ENCODE measurements at regions not wholly inside any gene's neighbourhood (a gene's known extent, or its start where the extent isn't known, plus 50 kb on each side); places are given as distances from the start of the nearest gene placed in this dataset.

DNA sequence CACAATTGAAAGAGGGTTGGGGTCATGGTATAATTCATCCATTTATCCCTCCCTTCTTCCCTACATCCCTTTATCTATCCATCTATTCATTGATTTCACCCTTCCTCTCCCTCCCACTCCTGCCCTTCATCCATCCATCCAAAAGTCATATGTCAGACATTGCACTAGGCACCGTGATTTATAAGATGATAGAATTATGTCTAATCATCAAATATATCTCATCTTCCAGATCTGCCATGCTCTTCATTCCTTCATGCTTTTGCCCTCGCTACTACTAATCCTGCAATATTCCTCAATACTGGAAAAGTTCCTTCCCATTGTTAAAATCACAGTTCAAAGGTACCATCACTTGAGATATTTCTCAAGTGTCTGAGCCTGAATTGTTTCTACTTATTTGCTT is 335.2 kb upstream of the CDH11 start:
- no peak for DNase-seq (ENCODE audit: low read depth)
- H3K4me3 ChIP-seq (ENCODE audit: low read depth, low read length) = no peak overlapping the region

DNA sequence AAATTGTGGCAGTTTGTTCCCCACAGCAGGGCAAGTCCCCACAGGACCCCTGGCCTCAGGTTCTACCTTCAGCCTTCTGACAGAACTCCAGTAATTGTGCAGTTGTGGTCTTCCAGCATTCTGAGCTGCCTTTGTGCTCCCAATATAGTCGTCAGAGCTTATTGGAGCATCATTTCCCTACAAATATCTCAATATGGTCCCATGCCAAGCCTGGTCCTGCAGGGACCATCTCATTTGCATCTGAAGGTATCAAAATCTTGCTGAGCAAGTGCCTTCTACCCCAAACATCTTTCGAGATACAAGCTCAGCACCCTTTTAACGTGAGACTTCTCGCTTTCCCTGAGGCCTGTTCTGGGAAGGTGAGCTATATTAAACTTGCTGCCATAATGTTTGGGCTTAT is 333.9 kb upstream of the CDH11 start:
- no peak for DNase-seq (ENCODE audit: low read depth)
- in situ Hi-C loops (cut with HindIII; ENCODE audit: low sequenced_read_pairs) = no loop called here
- TF ChIP-seq, protein P1, sequence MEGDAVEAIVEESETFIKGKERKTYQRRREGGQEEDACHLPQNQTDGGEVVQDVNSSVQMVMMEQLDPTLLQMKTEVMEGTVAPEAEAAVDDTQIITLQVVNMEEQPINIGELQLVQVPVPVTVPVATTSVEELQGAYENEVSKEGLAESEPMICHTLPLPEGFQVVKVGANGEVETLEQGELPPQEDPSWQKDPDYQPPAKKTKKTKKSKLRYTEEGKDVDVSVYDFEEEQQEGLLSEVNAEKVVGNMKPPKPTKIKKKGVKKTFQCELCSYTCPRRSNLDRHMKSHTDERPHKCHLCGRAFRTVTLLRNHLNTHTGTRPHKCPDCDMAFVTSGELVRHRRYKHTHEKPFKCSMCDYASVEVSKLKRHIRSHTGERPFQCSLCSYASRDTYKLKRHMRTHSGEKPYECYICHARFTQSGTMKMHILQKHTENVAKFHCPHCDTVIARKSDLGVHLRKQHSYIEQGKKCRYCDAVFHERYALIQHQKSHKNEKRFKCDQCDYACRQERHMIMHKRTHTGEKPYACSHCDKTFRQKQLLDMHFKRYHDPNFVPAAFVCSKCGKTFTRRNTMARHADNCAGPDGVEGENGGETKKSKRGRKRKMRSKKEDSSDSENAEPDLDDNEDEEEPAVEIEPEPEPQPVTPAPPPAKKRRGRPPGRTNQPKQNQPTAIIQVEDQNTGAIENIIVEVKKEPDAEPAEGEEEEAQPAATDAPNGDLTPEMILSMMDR (IDR thresholded peaks at IDR 0.05; ENCODE audit: low read depth, low read length, missing control alignments) = no peak
- no peak overlapping the region for H3K4me3 ChIP-seq (ENCODE audit: low read depth, low read length)

More for the DNA sequence above, 335.2 kb upstream of the CDH11 start:
- TF ChIP-seq, protein P1 (IDR thresholded peaks at IDR 0.05; ENCODE audit: low read depth, low read length, missing control alignments) = no peak
- in situ Hi-C loops (cut with HindIII; ENCODE audit: low sequenced_read_pairs) = no loop called here

DNA sequence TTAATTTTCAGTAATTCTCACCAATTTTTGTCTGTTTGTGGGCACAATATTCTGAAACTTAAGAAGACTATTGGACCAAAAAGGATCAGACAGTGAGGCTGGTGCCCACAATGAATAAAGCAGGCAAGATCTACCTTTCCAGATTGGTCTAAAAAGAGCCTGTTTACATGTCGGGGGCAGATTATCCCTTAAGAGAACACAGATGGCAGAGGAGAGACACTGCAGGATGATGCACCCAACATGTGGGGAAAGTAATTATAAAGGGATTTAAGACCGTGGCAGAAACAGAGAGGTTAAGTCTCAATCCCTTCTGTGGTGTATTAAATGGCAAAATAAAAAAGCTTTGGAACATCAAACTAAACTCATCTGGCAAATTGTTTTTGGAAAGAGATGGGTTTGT is 331.8 kb upstream of the CDH11 start:
- H3K4me3 ChIP-seq (ENCODE audit: low read depth, low read length) = no peak overlapping the region
- no peak for DNase-seq (ENCODE audit: low read depth)
- TF ChIP-seq, protein P1 (IDR thresholded peaks at IDR 0.05; ENCODE audit: low read depth, low read length, missing control alignments) = no peak
- in situ Hi-C loops (cut with HindIII; ENCODE audit: low sequenced_read_pairs) = no loop called here

DNA sequence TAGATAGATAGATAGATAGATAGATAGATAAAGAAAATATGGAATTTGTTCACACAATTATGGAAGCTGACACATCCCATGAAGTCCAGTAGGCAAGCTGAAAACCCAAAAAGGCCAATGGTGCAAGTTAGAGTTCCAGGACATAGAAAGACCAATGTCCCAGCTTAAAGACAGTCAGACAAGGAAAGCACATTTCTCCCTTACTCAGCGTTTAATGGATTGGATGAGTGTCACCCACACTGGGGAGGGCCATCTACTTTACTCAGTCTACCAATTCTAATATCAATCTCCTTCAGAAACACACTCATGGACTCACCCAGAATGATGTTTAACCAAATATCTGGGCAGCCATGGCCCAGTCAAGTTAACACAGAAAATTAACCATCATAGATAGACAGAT is 327.7 kb upstream of the CDH11 start:
- in situ Hi-C loops (cut with HindIII; ENCODE audit: low sequenced_read_pairs) = loop anchor here (5.0 kb wide), 1 partner anchor 97 kb away; no protein-coding TSS in a partner anchor
- no peak for DNase-seq (ENCODE audit: low read depth)
- TF ChIP-seq, protein P1 (IDR thresholded peaks at IDR 0.05; ENCODE audit: low read depth, low read length, missing control alignments) = no peak
- H3K4me3 ChIP-seq (ENCODE audit: low read depth, low read length) = no peak overlapping the region

DNA sequence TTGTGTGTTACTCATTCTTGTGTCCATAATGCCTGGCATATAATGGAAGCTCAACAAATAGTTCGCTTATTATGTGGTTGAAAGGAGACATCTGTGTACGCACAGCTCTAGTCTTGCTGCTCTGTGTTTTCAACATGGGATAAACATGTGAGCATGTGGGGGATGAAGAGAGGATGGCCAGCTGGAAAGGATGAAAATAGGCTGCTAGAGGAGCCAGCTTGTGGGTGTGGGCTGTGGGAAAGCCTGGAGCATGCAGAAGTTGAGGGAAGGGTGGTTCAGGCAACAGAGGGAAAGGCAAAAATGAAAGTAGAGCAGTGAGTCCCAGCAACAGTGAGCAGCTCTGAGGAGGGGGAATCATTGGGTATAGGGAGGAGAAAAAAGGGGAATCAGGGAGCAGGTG is 324.6 kb upstream of the CDH11 start:
- in situ Hi-C loops (cut with HindIII; ENCODE audit: low sequenced_read_pairs) = loop anchor here (5.0 kb wide), 1 partner anchor 94 kb away; no protein-coding TSS in a partner anchor
- no peak overlapping the region for H3K4me3 ChIP-seq (ENCODE audit: low read depth, low read length)
- no peak for DNase-seq (ENCODE audit: low read depth)
- TF ChIP-seq, protein P1 (IDR thresholded peaks at IDR 0.05; ENCODE audit: low read depth, low read length, missing control alignments) = no peak

DNA sequence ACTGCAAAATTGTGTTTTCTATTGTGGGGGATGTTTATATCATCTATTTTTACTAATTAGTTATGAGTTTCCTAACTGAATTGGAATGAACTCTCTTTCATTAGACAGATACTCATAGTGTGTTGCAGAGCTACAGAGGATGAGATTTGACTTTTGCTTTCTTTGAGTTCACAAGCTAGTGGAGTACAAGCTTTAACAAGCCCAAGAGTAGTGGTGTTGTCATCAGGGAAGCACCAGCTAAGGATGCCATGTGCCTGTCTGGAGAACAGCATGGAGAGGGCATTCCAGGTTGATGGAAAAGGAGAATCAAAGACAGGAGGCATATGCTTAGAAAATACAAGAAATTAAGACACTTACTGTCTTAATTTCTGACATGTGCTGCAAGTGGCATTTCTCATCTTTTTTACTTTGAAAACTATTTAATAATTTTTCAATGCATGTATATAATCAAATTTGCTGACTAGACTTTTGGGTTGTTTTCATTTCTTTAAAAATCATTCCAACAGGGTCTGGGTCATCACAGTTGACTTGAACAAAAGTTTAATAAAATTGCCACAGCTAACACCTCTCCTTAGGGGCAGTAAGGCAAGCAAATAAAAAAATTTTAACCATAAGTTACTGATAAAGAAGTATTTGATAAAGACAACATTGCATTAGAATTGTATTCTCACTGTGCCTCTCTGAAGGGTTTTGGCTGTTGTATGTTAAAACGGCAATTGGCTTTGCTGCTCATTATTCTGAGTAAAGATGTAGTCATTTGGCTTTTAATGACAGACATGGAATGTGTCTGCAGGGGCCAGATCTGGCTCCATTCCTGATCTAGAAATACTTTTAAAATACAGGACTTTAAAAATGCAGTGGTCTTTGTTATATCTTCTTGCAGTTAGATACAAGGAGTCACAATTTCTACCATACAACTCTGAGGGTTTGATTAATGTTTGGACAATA is 323.7 kb upstream of the CDH11 start:
- DNase-seq (ENCODE audit: low read depth) = no peak
- TF ChIP-seq, protein P1 (IDR thresholded peaks at IDR 0.05; ENCODE audit: low read depth, low read length, missing control alignments) = no peak
- in situ Hi-C loops (cut with HindIII; ENCODE audit: low sequenced_read_pairs) = loop anchor here (5.0 kb wide), 1 partner anchor 93 kb away; no protein-coding TSS in a partner anchor
- H3K4me3 ChIP-seq (ENCODE audit: low read depth, low read length) = no peak overlapping the region

Measured in astrocyte of the cerebellum (primary cell).